ENCODE measurements at regions not wholly inside any gene's neighbourhood (a gene's known extent, or its start where the extent isn't known, plus 50 kb on each side); places are given as distances from the start of the nearest gene placed in this dataset.
"Not testable (repeated sequence)": the region's sequence is repeated elsewhere in the genome, so short reads cannot be mapped to it uniquely, and the experiment has no call there.

DNA sequence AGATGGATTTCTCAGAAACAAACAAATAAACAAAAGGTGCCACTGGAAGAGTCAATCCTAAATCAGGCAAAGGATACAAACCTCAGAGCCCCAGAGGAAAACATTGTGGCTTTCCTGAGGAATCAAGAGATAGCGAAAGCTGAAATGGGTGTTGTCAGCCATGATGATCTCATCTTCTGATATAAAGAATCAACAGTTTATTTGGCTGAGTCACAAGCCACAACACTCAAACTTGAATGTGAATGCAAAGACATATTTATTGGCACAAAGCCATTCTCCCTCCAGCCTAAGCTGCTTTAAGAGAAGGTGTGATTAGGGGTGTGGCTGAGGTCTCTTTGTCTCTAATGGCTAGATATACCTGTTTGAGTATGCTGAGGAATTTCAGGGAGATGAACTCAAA is 73.3 kb upstream of the NREP start:
- H3K4me3 ChIP-seq, result no peak overlapping the region
- DNase-seq (ENCODE audit: low spot score), result no peak
- H3K27me3 ChIP-seq, result no peaks in the 10 kb centered on the region
- H3K4me1 ChIP-seq, result no peaks in the 10 kb centered on the region
- H3K9me3 ChIP-seq, result no peaks in the 10 kb centered on the region
- no peaks in the 10 kb centered on the region for H3K36me3 ChIP-seq
- no peak overlapping the region for H3K27ac ChIP-seq
- TF ChIP-seq, protein P1, sequence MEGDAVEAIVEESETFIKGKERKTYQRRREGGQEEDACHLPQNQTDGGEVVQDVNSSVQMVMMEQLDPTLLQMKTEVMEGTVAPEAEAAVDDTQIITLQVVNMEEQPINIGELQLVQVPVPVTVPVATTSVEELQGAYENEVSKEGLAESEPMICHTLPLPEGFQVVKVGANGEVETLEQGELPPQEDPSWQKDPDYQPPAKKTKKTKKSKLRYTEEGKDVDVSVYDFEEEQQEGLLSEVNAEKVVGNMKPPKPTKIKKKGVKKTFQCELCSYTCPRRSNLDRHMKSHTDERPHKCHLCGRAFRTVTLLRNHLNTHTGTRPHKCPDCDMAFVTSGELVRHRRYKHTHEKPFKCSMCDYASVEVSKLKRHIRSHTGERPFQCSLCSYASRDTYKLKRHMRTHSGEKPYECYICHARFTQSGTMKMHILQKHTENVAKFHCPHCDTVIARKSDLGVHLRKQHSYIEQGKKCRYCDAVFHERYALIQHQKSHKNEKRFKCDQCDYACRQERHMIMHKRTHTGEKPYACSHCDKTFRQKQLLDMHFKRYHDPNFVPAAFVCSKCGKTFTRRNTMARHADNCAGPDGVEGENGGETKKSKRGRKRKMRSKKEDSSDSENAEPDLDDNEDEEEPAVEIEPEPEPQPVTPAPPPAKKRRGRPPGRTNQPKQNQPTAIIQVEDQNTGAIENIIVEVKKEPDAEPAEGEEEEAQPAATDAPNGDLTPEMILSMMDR (IDR thresholded peaks at IDR 0.05), result no peak

DNA sequence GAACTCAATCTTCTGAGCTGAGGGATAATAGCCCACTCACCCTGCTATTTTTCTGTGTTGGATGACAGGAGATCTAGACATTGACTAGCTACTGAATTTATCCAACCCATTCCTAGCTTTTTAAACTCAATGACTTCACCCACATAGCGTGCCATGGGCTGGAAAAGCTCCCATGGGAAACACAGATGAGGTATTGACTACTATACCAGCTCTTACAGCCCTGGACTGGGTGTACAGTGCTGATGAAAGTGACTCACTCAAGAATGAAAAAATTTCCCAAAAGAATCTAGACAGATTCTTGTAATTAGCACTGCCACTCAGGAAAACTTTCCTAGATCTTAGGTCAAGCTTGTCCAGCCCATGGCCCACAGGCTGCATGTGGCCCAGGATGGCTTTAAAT is 72.7 kb upstream of the NREP start:
- Histone ChIP-seq H3K4me3 (no peak overlapping the region), H3K27ac (no peak overlapping the region), H3K4me1 (no peaks in the 10 kb centered on the region), H3K27me3 (no peaks in the 10 kb centered on the region), H3K9me3 (no peaks in the 10 kb centered on the region), H3K36me3 (no peaks in the 10 kb centered on the region)
- TF ChIP-seq, protein P1 (IDR thresholded peaks at IDR 0.05), result no peak
- no peak for DNase-seq (ENCODE audit: low spot score)

DNA sequence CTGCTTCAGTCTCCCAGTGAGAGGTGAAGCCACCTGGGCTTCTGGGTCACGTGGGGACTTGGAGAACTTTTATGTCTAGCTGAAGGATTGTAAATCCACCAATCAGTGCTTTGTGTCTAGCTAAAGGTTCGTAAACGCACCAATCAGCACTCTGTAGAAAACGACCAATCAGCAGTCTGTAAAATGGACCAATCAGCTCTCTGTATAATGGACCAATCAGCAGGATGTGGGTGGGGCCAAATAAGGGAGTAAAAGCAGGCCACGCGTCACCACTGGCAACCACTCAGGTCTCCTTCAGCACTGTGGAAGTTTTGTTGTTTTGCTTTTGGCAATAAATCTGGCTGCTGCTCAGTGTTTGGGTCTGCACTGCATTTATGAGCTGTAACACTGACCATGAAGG is 69.1 kb upstream of the NREP start:
- Histone ChIP-seq H3K36me3 (no peaks in the 10 kb centered on the region), H3K4me1 (no peaks in the 10 kb centered on the region), H3K9me3 (no peaks in the 10 kb centered on the region), H3K27me3 (no peaks in the 10 kb centered on the region), H3K4me3 (no peak overlapping the region), H3K27ac (no peak overlapping the region)
- DNase-seq (ENCODE audit: low spot score), result no peak
- TF ChIP-seq, protein P1 (IDR thresholded peaks at IDR 0.05), result no peak

DNA sequence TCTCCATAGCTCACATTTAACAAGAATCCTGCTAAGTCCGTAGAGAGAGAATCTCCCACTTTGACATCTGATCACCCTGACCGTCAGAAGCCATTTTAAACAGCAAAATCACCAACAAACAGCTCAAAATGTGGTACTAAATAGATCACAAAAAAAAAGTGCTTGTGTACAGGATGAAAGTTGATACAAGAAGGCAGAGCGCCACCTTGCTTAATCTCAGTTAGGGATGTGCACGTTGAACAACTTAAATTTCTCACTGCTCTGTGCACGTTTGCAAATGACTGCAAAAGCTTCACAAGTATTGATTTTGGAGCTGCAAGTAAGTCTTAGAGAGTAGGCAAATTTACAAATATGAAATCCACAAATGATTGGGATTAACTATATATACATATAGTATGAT is 63.1 kb upstream of the NREP start:
- Histone ChIP-seq H3K27ac (no peak overlapping the region), H3K9me3 (no peaks in the 10 kb centered on the region), H3K36me3 (no peaks in the 10 kb centered on the region), H3K27me3 (no peaks in the 10 kb centered on the region), H3K4me3 (no peak overlapping the region), H3K4me1 (no peaks in the 10 kb centered on the region)
- TF ChIP-seq, protein P1 (IDR thresholded peaks at IDR 0.05), result no peak
- no peak for DNase-seq (ENCODE audit: low spot score)

DNA sequence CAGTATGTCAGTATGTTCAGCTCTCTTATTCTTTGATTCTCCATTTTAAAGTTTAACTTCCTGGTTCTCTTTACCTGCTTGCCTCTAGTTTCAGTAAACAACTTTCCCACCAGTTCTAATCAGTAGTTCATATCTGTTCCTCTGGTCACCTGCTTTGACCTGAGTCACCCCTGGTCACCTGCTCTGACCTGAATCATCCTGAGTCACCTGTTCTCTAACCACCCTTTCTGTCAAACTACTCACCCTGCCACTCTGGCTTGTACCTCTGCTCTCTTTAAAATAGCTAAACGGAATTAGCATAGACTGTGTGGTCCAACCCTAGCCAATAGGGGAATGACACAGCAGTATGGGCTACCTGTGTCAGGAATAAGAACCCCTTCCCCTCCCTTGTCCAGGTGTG is 62.0 kb upstream of the NREP start:
- not testable (repeated sequence) for H3K27ac ChIP-seq; H3K27me3 ChIP-seq; H3K36me3 ChIP-seq; H3K4me1 ChIP-seq; H3K4me3 ChIP-seq; DNase-seq (ENCODE audit: low spot score); H3K9me3 ChIP-seq

DNA sequence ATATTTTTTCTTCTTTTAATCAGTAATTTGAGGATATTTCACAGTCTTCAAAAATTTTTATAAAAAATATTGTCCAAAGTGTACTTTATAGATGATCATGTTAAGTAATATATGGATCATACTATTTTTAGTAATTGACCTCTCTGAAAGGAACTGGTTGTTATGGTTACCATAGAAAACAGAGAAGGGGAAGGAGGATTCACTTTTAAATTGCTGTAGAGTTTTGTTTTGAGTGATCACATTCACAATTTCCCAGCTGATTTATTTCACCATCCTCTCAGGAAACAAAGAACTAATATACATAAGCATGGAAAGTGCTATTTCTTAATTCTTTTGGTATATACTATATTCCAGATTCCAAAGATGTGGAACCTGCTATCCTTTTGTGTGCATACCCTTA is 56.5 kb upstream of the NREP start:
- no peak for DNase-seq (ENCODE audit: low spot score)
- Histone ChIP-seq H3K4me3 (no peak overlapping the region), H3K4me1 (no peaks in the 10 kb centered on the region), H3K9me3 (no peaks in the 10 kb centered on the region), H3K36me3 (no peaks in the 10 kb centered on the region), H3K27me3 (no peaks in the 10 kb centered on the region), H3K27ac (no peak overlapping the region)
- TF ChIP-seq, protein P1 (IDR thresholded peaks at IDR 0.05), result no peak

Data from right atrium auricular region (tissue), 2 donors.